NCI-H2081 (cell line): ENCODE measurements at regions not wholly inside any gene's neighbourhood (a gene's known extent, or its start where the extent isn't known, plus 50 kb on each side); places are given as distances from the start of the nearest gene placed in this dataset.
"Not testable (repeated sequence)": the region's sequence is repeated elsewhere in the genome, so short reads cannot be mapped to it uniquely, and the experiment has no call there.

ENCODE experiments used
- DNase-seq, 2 experiments: peaks; one replicate each; lab custom pipeline; 2025; lab: John Stamatoyannopoulos, UW

DNA sequence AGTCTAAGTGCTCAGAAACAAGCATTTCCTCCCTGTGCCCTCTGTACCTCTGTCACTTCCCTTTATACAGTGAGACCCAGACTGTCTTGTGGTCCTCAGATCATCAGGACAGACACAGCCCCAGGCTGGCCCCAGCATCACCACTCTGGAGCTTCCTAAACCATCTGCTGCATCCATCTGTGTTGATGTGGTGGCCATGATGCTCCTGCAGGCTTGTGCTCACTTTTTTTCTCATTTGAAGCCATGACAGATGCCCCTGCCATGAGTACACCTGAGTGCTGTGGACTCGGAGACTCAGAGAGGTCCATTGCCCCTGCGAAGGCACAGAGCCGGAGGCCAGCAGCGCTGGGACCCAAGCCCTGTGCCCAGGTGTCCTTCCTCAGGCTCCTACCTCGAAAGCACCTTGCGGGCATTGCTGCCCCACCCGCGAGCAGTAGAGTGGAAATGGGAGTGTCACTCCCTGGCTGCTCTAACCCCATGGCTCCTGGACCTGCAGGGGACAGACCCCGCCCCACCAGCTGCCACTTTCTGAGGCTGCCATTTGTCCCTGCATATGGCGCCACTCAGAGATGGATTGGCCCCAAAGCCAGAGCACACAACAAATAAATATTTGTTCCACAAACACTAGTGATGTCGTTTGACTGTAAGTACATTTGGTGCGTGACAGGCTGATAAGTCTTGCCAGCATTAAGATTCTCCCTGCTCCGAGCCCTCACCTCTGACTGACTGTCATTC, 593.5 kb downstream of the TBC1D22A start:
- no peak for DNase-seq

- DNase-seq, result no peak
Measured at GRCh38 chr22:47355388-47355725, 592.9 kb downstream of the TBC1D22A start.

DNA sequence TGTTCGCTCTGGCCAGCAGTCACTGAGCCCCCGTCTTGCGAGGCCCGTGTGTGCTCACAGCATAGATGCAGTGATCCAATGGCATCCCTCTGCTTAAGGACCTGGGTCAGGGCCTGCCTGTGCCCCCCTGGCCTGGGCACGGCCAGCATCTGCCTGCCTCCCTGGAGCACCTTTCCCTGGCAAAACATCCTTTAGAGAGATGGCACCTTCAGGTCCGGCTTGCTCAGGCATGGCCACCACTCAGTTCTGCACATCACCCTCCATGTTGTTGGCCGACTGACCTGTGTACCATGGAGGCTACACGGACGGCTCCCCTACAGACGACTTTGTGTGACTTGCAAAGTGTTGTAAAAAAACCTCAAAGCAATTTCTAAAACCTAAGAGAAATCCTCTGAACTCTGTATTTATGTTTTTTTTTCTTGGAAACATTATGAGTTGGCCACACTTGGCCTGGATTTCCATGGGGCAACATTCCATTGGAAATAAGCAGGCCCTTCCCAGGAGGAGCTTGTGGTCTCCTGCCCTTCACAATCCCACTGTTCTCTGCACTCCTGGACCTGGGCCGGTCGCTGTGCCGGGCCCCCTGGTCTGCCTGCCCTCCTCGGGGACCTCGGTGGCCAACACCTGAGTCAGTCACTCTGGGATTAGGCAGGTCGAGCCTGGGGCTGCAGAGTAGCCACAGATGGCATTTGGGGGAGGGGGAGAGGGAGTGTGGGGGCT, 592.4 kb downstream of the TBC1D22A start:
- no peak for DNase-seq

DNA sequence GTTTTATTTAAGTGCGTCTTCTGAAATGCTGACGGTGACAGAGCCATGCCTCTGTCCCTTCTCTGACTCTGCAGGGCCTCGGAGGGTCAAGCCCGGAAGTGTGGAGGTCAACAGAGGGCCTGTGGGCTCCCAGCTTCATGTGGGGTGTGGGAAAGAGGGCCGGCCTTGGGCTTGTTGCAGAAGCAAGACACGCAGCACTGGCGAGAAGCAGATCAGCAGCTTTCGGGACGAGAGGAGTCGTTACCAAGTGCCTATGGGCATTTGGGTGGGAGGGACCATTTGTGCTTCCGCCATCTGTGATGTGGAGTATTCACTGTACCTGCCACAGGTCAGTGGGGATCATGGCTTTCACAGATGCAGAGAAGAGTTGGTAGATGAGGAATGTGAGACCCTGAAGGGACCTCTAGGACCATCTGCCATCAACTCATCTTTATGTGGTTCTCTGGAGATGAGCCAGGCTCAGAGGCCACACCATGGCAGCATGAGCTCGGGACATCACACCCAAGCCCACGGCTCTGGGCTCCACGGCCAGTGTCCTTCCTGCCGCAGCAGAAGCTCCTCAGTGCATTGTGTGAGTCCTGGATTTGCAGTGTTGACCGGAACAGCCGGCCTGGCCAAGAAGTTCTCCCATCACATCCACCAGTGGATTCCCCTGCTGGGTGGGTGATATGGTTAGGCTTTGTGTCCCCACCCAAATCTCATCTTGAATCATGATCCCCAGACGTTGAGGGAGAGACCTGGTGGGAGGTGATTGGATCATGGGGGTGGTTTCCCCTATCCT, 590.7 kb downstream of the TBC1D22A start:
- no peak for DNase-seq

GRCh38 chr22:47351836-47352579, 589.6 kb downstream of the TBC1D22A start:
- no peak for DNase-seq

- not testable (repeated sequence) for DNase-seq
Measured at GRCh38 chr22:47346287-47346686, 583.8 kb downstream of the TBC1D22A start.

DNA sequence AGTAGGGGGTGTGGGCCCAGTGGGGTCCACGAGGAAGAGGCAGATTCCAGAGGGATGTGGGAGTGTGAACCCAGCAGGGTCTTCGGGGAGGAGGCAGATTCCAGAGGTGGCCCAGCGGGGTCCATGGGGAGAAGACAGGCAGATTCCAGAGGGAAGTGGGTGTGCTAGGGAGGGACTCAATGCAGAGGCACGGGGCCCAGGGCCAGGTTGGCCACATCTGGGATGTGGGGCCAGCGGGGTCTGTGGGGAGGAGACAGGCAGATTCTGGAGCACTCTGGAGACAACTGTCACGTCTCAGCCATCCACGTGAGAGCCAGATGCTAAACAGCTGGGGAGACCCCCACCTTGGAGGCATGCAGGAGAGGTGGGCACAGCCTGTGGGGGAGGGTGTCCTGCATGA, 582.6 kb downstream of the TBC1D22A start:
- no peak for DNase-seq

DNA sequence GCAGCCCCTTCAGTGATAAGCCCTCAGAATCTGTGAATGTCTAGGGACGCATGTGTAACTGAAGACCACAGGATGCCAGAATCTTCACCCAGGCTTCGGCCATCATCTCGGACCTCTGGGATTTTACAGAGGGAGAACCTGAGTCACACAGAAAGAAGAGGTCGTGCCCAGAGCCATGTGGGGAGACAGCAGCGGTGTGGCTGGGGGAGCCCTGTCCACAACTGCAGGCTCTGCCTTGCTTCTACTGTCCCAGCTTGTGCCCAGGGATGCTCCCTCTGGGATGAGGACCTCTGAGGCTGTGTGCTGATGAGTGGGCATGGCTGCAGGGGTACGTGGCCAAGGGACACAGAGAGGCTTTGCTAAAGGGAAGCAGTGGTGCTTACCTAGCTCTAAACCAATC, 582.0 kb downstream of the TBC1D22A start:
- DNase-seq, result no peak

- no peak for DNase-seq
Measured at GRCh38 chr22:47343611-47344010, 581.2 kb downstream of the TBC1D22A start.

DNA sequence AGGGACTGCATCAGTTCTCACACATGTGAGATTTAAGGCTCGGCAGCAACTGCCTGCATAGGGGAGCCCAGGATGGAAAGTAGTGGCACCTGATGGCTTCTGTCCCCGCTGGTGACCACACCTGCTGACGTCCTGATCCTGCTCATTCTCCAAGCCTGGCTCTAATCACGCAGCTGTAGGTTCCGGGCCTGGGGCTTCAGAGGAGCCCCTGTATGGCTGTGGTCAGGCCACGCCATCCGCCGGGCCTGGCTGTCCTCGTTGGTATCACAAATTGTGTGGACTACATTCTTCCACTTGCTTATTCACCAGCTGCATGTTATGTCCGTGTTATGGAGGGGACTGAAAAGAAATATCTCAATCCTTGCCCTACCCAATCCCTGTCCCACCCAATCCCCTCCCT, 580.0 kb downstream of the TBC1D22A start:
- no peak for DNase-seq

GRCh38 chr22:47341464-47341863, 579.0 kb downstream of the TBC1D22A start:
- DNase-seq, result no peak

DNA sequence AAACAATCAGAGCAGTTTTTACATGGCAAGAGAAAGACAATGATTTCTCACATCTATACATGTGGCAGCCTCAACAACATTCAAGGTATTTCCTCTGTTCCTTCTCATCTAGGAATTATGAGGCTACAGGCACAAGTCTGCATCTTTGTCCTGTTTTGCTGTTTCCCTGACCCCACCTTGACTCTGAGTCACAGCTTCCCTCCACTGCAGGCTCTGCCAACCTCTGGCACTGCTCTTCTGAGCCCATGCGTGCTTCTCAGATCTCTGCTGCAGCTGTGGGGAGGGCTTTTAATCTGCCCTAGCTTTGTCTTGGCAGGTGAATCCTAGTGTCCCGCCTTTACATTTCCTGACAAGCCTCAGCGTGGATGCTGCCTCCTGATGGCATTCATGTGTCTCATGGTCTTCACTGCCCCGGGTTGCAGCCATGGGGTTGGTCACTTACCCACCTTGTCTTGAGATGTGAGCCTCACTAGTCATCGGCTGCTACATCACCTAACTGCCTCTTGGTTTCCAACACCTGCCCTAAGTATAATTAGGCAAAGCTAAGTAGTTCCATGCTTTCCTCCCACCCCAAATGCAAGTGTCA, 578.5 kb downstream of the TBC1D22A start:
- no peak for DNase-seq

GRCh38 chr22:47337161-47337621, 574.7 kb downstream of the TBC1D22A start:
- DNase-seq, result no peak

DNA sequence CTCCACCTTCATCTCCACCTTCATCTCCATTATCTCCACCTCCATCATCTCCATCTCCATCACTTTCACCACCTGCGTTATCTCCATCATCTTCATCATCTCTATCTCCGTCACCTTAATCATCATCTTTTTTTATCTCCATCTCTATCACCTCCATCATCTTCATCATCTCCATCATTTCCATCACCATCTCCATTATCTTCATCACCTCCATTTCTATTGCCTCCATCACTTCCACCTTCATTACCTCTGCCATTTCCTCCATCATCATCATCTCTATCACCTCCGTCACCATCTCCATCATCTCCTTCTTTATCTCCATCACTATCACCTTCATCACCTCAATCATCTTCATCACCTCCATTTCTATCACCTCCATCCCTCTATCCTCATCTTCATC, 573.5 kb downstream of the TBC1D22A start:
- DNase-seq, result no peak

DNA sequence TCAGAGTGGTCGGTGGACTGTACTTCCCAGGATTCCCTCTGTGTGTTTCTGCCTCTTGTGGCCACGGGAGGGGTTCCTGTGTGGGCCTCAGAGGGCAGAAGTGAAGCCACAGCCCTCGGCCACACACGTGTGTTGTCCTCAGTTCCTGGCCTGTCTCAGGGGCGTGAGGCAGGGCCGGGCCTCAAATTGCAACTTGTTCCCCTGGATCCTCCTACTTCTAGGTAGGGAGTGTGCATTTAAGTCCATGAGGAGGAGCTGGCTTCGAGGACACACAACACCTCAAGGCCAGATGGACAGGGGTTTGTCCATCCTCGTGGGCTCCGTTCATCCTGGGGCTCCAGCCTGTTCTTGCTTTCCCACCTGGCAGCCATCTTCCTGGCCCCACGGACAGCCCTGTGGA, 573.0 kb downstream of the TBC1D22A start:
- DNase-seq, result no peak

GRCh38 chr22:47334601-47335000, 572.2 kb downstream of the TBC1D22A start:
- DNase-seq, result peak in 1 of 2 experiments; percentile 21

GRCh38 chr22:47333625-47334024, 571.2 kb downstream of the TBC1D22A start:
- DNase-seq, result peak; percentile 67 to 88

GRCh38 chr22:47332246-47332980, 570.0 kb downstream of the TBC1D22A start:
- no peak for DNase-seq

DNA sequence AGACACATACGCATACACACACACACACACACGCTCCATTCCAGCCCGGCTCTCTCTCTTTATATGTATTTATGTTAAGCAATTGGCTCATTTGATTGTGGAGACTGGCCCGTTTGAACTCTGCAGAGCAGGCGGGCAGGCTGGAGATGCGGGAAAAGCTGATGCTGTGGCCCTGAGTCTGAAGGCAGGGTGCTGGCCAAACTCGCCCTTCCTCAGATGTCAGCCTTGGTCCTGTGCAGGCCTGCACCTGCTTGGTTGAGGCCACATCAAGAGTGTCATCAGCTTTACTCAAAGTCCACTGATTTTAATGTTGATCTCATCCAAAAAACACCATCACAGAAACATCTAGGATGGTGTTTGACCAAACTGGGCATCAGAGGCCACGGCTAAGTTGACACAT, 569.3 kb downstream of the TBC1D22A start:
- no peak for DNase-seq

DNA sequence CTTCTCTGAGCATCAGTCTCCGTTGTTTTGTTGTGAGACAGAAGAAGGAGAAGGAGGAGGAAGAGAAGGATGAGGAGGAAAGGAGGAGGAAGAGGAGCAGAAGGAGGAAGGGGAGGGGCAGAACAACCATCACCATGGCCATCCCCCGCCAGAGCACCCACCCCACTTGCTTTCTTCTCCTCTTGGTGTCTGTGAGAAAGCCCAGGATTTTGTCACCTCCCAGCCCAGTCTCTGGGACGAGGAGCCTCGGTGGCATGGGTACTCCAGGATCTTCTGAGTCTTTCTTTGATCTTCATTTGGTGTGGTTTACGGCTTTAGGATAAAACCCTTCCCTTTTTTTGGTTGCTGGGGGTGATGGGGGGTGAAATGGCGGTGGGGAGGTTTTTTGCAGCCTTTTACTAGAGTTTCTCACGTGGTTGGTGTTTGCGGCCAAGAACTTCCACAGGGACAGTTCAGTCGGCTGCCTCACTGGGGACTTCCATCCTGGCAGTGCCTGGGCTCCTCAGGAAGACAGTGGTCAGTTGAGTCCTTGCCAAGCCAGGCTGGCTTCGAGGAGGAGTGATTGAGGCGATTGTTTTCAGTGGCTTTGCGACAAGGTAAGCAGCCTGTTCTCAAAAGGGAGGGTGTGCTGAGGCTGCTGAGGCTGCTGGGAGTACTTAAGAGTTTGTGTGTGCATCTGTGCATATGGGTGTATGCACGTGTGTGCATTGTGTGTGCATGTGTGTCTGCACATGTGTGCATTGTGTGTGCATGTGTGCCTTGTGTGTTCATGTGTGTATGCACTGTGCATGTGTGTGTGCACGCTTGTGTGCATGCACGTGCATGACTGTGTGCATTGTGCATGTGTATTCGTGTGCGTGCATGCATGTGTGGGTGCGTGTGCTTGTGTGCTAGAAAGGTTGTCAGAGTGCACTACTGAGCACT, 567.5 kb downstream of the TBC1D22A start:
- no peak for DNase-seq
